Myocyte (in vitro differentiated cells): ENCODE measurements at regions not wholly inside any gene's neighbourhood (a gene's known extent, or its start where the extent isn't known, plus 50 kb on each side); places are given as distances from the start of the nearest gene placed in this dataset.

Experiments used
- DNase-seq: peaks from one replicate; pipeline ENCODE4 v3.0.0-alpha.2; 2012; ENCODE audit warnings: low read depth

GRCh38 chr5:7955476-7955875, 86.5 kb downstream of the MTRR start:
- no peak for DNase-seq

DNA sequence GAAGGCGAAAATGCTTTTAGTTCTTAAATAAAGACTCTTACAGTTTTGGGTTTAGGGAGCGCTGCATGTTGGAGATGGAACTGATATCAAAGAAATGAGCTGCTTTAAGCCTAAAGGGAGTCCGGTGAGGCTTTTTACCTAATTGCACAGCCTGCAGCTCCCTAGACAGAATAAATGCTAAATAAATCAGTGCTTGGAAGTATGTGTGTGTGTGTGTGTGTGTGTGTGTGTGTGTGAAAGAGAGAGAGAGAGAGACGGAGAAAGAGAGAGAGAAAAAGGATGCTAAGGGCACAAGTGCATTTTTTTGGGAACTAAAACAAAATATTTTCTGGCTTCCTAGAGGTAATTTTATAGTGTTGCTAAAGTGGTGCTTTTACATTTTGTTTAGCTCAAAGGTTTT, 88.4 kb downstream of the MTRR start:
- no peak for DNase-seq

GRCh38 chr5:7960142-7960541, 91.2 kb downstream of the MTRR start:
- no peak for DNase-seq

GRCh38 chr5:7961540-7961939, 92.6 kb downstream of the MTRR start:
- no peak for DNase-seq

DNA sequence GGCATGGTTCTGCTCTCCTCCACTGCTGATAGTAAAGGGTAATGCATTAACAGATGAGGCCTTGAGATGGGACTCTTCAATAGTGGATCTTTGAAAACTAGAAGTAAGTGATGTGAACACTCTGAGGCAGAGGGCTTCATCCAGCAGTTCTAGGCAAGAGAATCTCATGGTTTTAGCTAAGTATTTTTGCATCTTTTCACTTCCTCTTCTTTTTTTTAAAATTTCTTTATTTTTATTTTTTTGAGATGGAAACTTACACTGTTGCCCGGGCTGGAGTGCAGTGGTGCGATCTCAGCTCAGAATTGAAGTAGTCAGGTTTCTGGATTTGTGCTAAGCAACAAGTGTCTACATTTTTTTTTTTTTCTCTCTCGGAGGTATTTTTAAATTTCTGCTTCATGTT, 101.9 kb downstream of the MTRR start:
- DNase-seq: no peak

GRCh38 chr5:7976411-7977190, 107.7 kb downstream of the MTRR start:
- DNase-seq: peak; percentile 3

DNA sequence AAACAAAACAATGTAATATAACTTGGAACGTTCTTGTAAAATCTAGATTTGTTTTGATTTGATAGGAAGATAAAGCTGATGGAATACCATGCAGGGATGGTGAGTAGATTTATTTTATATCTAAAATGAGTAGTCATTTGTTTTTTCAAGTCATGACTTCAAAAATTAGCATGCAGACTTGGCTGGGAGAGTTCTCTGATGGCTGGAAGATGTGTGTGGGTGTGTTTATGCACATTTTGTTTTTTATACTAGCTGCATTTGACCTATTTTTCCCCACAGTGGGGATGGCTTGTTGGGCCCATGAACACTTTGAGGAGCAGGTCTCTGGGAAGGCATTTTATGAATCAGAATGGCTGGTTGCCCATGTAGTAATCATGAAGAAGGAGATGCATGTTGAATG, 109.2 kb downstream of the MTRR start:
- no peak for DNase-seq

DNA sequence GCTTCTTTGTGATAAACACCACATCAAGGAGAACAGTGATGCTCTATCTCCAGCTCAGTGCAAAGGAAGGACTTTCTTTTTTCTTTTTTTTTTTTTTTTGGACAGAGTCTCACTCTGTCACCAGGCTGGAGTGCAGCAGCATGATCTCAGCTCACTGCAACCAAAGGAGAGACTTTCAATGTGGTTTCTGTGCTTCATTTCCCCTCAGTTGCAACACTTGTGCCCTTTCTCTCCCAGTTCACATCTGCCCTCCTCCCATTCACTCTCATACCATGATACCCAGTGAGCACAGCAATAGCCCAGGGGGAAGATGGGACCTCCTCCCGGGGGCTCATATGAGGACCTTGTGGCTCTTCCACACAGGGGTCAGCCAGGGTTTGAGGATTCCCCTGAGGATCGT, 110.0 kb downstream of the MTRR start:
- DNase-seq: no peak

DNA sequence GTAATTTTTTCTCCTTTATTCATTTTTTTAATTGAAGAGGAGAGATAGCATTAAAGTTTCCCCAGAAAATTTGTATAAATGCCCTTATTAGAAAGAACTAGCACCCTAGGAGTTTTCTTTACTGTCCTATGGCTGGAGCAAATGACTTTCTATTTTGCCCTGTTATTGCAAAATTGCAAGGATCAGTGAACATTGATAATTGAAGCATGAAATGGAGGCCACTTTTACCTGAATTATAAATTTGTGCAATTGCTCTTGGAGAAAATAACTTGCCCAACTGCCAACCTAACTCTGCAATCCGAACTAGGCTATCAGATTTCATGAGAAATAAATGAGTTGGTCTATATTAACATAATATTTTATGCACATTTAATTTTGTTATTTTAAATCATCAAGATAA, 111.9 kb downstream of the MTRR start:
- DNase-seq: no peak

- no peak for DNase-seq
Observed at GRCh38 chr5:7983433-7983832, 114.5 kb downstream of the MTRR start.

DNA sequence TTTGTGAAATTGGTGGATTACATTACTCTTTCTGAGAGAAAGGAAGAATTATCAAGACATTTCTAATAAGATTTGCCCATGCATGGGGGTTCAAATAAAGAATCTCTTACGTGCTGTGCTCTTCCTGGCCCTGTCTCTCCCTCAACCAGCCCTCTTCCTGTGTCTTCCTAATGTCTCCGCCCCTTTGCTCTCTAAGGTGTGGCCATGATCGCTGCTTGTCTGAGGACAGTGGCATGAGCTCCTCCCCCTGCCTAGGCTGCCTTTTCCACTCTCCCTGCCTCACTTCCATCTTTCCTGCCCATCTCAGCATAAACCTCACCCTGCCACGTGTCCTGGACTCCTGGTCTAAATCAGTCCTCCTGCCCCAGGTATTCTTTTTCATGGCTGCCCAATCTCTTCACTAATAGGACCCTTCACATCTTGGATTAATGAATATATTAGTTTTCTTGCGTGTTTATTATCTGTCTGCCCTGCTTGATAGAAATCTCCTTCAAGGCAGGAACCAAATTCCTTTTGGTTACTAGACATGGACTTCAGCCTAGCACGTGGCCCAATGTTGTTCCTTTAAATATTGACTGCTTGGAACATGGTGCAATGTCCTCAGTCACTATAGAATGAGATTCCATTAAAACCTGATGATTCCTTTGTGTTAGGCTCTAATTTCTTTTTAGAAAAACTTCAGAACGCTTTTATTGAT, 122.3 kb downstream of the MTRR start:
- DNase-seq: no peak

DNA sequence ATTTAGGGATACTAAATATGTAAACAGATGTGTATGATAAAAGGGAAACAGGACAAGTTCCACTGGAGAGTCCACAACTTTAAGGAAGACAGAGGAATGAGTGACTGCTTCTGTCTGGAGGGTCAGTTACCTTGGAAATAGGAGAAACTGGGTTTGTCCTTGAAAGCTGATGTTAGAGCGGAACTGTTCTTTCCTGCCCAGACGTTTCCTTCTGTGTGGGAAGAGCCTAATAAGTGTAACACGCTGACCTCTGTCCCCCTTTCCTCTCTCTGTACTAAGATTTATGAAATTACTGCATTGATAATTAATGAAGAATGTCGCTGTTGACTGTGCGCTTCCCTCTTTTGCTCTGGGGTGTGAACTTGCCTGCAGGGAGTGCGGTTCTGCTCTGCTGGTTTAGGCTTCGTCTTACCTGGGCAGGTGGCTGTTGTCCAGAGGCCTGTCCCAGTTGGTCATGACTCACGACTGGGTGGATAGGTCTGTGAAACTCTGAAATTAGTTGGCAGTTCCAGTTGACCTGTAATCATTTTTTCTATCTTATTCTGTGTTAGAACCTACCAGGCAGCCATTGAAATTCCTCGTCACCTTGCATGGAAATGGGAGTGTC, 126.8 kb downstream of the MTRR start:
- no peak for DNase-seq

DNA sequence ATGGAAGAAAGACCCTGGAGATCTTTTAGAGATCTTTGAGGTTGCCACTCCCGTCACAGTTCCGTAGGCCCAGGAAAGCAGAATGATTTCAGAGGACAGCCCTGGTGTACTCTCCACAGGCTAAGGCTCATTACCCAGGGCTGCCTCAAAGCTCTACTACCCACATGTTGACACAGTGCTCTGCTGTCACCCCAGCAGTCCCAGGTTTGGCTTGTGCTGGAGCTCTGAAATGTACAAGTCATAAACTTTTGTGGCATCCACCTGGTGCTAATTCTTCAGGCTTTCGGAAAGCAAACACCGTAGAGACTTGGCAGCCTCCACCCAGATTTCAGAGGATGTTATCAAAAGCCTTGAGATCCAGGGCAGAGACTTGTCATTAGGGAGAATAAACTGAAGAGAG, 136.5 kb downstream of the MTRR start:
- DNase-seq: no peak

DNA sequence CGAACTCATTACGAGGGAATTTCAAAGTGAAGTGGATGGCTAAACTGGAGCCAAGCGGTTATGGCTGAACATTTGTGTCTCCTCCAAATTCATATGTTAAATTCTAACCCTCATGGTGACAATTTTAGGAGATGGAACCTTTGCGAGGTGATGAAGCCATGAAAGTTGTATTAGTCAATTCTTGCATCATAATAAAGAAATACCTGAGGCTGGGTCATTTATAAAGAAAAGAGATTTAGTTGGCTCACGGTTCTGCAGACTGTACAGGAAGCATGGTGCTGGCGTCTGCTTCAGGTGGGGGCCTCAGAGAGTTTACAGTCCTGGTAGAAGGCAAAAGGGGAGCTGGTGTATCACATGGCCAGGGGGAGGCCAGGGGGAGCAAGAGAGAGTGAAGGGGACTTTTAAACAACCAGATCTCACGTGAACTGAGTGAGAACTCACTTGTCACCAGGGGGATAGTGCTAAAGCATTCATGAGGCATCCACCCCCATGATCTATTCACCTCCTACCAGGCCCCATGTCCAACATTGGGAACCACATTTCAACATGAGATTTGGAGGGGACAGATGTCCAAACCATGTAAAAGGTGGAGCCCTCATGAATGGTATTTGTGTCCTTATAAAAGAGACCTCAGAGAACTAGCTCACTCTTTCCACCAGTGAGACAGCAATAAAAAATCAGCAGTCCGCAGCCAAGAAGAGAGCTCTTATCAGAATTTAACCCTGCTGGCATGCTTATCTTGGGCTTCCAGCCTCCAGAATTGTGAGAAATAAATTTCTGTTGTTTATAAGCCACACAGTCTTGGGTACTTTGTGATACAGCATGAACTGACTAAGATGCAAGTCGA, 143.4 kb downstream of the MTRR start:
- DNase-seq: no peak

GRCh38 chr5:8013948-8014710, 145.2 kb downstream of the MTRR start:
- DNase-seq: no peak

GRCh38 chr5:8019719-8020218, 150.8 kb downstream of the MTRR start:
- no peak for DNase-seq

DNA sequence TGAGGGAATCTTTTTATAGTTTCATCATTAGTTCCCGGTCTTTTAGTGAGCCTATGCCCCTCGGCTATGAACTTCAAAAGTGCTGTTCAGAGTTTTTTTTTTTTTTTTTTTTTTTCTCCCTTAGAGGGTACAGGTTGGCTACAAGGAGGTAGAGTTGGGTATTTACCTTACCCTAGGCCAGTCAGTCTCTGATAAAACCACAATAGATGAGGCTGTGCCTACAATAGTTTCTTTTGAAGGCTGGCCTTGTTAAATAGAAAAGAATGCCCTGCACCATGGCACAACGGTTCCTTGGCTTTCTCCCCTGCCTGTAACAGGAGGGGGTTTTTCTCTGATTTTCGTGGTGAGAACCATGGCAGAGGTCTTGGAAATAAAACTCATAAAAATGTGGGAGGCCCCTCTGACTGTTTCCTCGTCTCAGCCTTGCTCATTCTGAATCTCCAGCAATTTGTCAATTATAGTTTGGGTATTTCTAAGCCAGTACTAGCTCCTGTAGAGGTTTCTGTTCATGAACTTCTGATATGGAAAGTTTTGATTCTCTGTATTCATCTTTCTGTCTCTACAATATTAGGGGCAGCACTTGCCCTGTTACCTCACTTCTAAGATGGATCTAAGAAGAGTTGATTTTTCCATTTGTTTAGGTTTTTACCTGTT, 152.0 kb downstream of the MTRR start:
- DNase-seq: no peak

- no peak for DNase-seq
Observed at GRCh38 chr5:8028243-8028642, 159.3 kb downstream of the MTRR start.

- DNase-seq: no peak
Observed at GRCh38 chr5:8033261-8033660, 164.3 kb downstream of the MTRR start.

- DNase-seq: no peak
Observed at GRCh38 chr5:8034852-8035251, 165.9 kb downstream of the MTRR start.
